ENCODE measurements at regions not wholly inside any gene's neighbourhood (a gene's known extent, or its start where the extent isn't known, plus 50 kb on each side); places are given as distances from the start of the nearest gene placed in this dataset.

DNA sequence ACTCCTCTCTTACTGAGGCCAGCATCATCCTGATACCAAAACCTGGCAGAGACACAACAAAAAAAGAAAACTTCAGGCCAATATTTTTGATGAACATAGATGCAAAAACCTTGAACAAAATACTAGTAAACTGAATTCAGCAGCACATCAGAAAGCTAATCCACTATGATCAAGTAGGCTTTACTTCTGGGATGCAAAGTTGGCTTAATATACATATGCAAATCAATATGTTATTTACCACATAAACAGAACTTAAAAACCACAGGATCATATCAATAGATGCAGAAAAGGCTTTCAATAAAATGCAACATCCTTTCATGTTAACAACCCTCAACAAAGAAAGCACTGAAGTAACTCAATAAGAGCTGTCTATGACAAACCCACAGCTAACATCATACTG lies 414.5 kb upstream of the MCTP2 start:
- TF ChIP-seq, protein P1, sequence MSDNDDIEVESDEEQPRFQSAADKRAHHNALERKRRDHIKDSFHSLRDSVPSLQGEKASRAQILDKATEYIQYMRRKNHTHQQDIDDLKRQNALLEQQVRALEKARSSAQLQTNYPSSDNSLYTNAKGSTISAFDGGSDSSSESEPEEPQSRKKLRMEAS (IDR thresholded peaks at IDR 0.05): no peak
- TF ChIP-seq POLR2AphosphoS5 (IDR thresholded peaks at IDR 0.05; ENCODE audit: low read depth, low read length) (no peak), POLR2A (IDR thresholded peaks at IDR 0.05; ENCODE audit: borderline replicate concordance, extremely low read depth, insufficient read depth, insufficient read length) (no peak), CTCF (IDR thresholded peaks at IDR 0.05 in 2 of 3, conservative IDR thresholded peaks at IDR 0.05 in 1 of 3; ENCODE audit: borderline replicate concordance in 1 of 3, insufficient read depth in 1 of 3, low read depth in 2 of 3, low read length in 2 of 3) (no peak), EZH2 (IDR thresholded peaks at IDR 0.05) (no peak), JUND (IDR thresholded peaks at IDR 0.05) (no peak), TCF7L2 (IDR thresholded peaks at IDR 0.05; ENCODE audit: borderline replicate concordance, extremely low read depth, insufficient read depth, insufficient read length) (no peak), ZFX (IDR thresholded peaks at IDR 0.05) (no peak)
- TF ChIP-seq, protein P2, sequence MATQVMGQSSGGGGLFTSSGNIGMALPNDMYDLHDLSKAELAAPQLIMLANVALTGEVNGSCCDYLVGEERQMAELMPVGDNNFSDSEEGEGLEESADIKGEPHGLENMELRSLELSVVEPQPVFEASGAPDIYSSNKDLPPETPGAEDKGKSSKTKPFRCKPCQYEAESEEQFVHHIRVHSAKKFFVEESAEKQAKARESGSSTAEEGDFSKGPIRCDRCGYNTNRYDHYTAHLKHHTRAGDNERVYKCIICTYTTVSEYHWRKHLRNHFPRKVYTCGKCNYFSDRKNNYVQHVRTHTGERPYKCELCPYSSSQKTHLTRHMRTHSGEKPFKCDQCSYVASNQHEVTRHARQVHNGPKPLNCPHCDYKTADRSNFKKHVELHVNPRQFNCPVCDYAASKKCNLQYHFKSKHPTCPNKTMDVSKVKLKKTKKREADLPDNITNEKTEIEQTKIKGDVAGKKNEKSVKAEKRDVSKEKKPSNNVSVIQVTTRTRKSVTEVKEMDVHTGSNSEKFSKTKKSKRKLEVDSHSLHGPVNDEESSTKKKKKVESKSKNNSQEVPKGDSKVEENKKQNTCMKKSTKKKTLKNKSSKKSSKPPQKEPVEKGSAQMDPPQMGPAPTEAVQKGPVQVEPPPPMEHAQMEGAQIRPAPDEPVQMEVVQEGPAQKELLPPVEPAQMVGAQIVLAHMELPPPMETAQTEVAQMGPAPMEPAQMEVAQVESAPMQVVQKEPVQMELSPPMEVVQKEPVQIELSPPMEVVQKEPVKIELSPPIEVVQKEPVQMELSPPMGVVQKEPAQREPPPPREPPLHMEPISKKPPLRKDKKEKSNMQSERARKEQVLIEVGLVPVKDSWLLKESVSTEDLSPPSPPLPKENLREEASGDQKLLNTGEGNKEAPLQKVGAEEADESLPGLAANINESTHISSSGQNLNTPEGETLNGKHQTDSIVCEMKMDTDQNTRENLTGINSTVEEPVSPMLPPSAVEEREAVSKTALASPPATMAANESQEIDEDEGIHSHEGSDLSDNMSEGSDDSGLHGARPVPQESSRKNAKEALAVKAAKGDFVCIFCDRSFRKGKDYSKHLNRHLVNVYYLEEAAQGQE (IDR thresholded peaks at IDR 0.05; ENCODE audit: low read depth): no peak
